Thoracic aorta (tissue), 2 donors: ENCODE measurements at regions not wholly inside any gene's neighbourhood (a gene's known extent, or its start where the extent isn't known, plus 50 kb on each side); places are given as distances from the start of the nearest gene placed in this dataset.

Experiments used
- ATAC-seq: fragments of 150-250 bp; one replicate; pipeline ENCODE4 v1.8.0; 2017; ENCODE audit warnings: low read depth; ENCODE audit not compliant: insufficient number of reproducible peaks, low FRiP score
- DNase-seq: peaks from one replicate; pipeline ENCODE4 v3.0.0-alpha.2; 2020; ENCODE audit warnings: low spot score
- H3K27ac ChIP-seq, 2 donors: fragments of 200-600 bp; sonication (generic); 1 replicate in 1 of 2; 2 replicates in 1 of 2; pipeline ENCODE4 v1.5.1; 2016; ENCODE audit warnings: mild to moderate bottlenecking in 2 of 2, moderate library complexity in 2 of 2
- H3K27me3 ChIP-seq: fragments of 200-600 bp; sonication (generic); replicated peaks from 2 replicates; pipeline ENCODE4 v1.6.0; 2016; ENCODE audit warnings: mild to moderate bottlenecking; ENCODE audit not compliant: insufficient read depth
- H3K36me3 ChIP-seq: fragments of 200-600 bp; sonication (generic); one replicate; pipeline ENCODE4 v1.5.1; 2016
- H3K4me1 ChIP-seq, 2 donors: fragments of 200-600 bp; sonication (generic); 1 replicate in 1 of 2; 2 replicates in 1 of 2; pipeline versions ENCODE4 v1.5.1 to v1.6.0; 2016; ENCODE audit warnings: low read depth in 2 of 2, mild to moderate bottlenecking in 1 of 2; ENCODE audit not compliant: control insufficient read depth in 1 of 2
- H3K4me3 ChIP-seq: fragments of 200-600 bp; sonication (generic); 2 replicates; pipeline ENCODE4 v1.5.1; 2016; ENCODE audit warnings: mild to moderate bottlenecking
- H3K9me3 ChIP-seq: fragments of 200-600 bp; sonication (generic); 2 replicates; pipeline ENCODE4 v1.5.1; 2016
- CTCF ChIP-seq: fragments of 200-600 bp; sonication (generic); IDR thresholded peaks from one replicate; pipeline ENCODE4 v1.5.1; 2019; ENCODE audit warnings: antibody characterized with exemption

DNA sequence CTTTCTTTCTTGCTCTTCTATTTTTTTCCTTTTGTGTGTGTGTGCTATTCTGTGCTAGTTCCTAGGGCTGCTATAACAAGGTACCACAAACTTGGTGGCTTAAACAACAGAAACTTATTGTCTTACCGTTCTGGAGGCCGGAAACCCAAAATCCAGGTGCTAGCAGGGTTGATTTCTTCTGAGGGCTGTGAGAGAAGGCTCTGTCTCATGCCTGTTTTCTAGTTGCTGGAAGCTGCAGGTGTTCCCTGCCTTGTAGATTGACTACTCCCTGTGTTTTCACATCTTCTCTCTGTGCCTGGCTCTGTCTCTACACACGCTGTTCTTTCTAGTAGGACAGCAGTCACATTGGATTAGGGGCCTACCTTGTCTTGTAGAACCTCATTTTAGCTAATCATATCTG is 150.9 kb upstream of the DSCAM start:
- Histone ChIP-seq H3K9me3 (peaks cover 13% of the 10 kb centered on the region), H3K4me3 (no peak overlapping the region), H3K36me3 (no peaks in the 10 kb centered on the region), H3K27ac (no peak overlapping the region), H3K4me1 (no peaks in the 10 kb centered on the region), H3K27me3 (no peaks in the 10 kb centered on the region)
- ATAC-seq (no peak), DNase-seq (no peak)
- TF ChIP-seq CTCF, result no peak

DNA sequence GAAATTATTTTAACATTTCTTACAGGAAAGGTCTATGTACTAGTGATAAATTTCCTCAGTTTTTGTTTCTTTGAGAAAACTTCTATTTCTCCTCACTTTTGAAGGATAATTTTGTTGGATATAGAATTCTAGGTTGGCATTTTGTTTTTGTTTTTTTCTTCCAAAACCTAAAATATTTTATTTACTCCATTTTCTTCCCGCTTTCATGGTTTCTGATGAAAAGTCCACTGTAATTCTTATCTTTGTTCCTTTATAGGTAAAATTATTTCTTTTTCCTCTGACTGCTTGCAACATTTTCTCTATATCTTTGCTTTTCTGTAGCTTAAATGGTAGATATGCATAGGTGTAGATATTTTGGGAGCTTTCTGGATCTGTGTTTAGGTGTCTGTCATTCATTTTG is 153.9 kb upstream of the DSCAM start:
- Histone ChIP-seq H3K27ac (no peak overlapping the region), H3K27me3 (no peaks in the 10 kb centered on the region), H3K9me3 (peaks cover 13% of the 10 kb centered on the region), H3K36me3 (no peaks in the 10 kb centered on the region), H3K4me3 (no peak overlapping the region), H3K4me1 (no peaks in the 10 kb centered on the region)
- ATAC-seq (no peak), DNase-seq (no peak)
- TF ChIP-seq CTCF, result no peak

GRCh38 chr21:41006636-41007035 is 159.7 kb upstream of the DSCAM start:
- no peak overlapping the region for H3K27ac ChIP-seq
- no peak for TF ChIP-seq CTCF
- H3K9me3 ChIP-seq, result peaks cover 3% of the 10 kb centered on the region
- H3K27me3 ChIP-seq, result no peaks in the 10 kb centered on the region
- no peaks in the 10 kb centered on the region for H3K36me3 ChIP-seq
- no peak for ATAC-seq
- H3K4me1 ChIP-seq, result no peaks in the 10 kb centered on the region
- DNase-seq, result no peak
- H3K4me3 ChIP-seq, result no peak overlapping the region

- ATAC-seq (no peak), DNase-seq (no peak)
- H3K27ac ChIP-seq, result no peak overlapping the region
- no peaks in the 10 kb centered on the region for H3K27me3 ChIP-seq
- H3K4me3 ChIP-seq, result no peak overlapping the region
- H3K4me1 ChIP-seq, result no peaks in the 10 kb centered on the region
- H3K9me3 ChIP-seq, result no peaks in the 10 kb centered on the region
- H3K36me3 ChIP-seq, result no peaks in the 10 kb centered on the region
- TF ChIP-seq CTCF, result no peak
Observed at GRCh38 chr21:41008351-41008750, 159.6 kb upstream of the BACE2 start.

GRCh38 chr21:41008974-41009373 is 159.0 kb upstream of the BACE2 start:
- ATAC-seq (no peak), DNase-seq (no peak)
- no peak for TF ChIP-seq CTCF
- no peaks in the 10 kb centered on the region for H3K27me3 ChIP-seq
- H3K9me3 ChIP-seq, result no peaks in the 10 kb centered on the region
- no peaks in the 10 kb centered on the region for H3K4me1 ChIP-seq
- H3K27ac ChIP-seq, result no peak overlapping the region
- no peaks in the 10 kb centered on the region for H3K36me3 ChIP-seq
- H3K4me3 ChIP-seq, result no peak overlapping the region
